CMK (cell line): ENCODE measurements at regions not wholly inside any gene's neighbourhood (a gene's known extent, or its start where the extent isn't known, plus 50 kb on each side); places are given as distances from the start of the nearest gene placed in this dataset.

Experiments
- DNase-seq: peaks from one replicate; pipeline ENCODE4 v3.0.0-alpha.2; 2010; ENCODE audit warnings: low read depth

- DNase-seq: no peak
These were observed 613.6 kb upstream of the KLF4 start for GRCh38 chr9:108103046-108103693.

DNA sequence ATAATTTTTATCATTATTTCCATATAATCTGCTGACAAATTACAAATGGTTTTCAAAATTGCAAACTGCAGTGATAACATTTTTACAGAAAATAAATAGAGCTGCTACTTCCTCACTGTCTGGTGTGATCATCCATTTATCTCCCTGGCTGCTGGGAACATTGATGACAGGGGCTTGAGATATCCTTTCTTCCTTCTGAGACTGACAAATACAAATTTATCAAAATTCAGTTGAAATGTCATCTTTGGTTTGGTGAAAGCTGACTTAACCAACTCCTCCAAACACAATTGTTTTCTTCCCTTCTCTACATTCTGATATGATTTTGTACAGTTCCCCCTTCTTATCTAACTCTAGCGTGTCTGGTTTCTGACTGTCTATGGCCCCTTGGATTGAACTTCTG lies 611.8 kb upstream of the KLF4 start:
- no peak for DNase-seq

DNA sequence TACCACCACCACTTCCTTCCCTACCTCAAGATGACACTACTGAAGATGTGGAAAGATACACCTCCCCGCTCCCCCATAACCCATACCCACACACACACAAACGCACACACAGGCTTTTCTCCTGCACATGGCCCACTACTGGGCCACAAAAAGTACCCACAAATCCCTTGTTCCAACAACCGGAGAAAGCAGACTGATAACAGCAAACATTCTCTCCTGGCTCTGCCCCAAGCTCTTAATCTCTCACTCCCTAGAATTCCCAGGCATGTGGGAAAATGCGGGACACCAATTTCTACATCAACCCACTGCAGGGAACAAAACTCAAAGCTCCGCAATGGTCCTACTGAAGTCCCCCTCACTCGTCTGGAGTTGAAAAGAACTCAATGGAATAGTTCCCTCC lies 611.0 kb upstream of the KLF4 start:
- no peak for DNase-seq

GRCh38 chr9:108099854-108100253 lies 610.3 kb upstream of the KLF4 start:
- DNase-seq: no peak

DNA sequence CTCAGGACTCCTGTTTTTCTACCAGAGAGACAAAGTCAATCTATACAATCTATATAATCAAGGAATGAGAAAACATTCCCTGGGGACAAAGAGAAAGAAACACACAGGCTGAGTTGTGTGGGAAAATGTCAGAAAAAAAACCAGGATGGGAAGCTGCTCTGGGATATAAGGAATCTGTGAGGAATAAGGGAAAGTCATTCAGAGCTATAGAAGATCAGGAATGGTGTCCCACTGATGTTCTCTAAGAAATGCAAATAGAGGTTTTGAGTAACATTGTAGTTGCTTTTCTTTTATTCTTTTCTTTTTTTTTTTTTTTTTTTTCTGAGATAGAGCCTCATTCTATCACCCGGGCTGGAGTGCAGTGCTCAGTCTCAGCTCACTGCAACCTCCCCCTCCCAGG lies 605.9 kb upstream of the KLF4 start:
- no peak for DNase-seq

DNA sequence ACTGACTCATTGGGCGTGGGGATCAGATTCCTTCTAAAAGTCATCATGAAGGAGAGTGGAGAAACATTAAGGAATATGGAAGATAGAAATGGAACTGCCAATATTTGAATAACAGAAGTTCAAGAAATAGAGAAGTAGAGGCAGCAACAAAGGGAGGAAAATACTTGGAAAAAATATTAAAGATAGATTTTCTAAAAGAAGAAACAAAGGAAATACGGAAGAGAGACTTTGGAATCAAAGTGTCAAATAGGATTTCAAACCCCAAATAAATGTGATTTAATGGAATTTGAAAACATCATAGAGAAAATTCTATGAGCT lies 605.1 kb upstream of the KLF4 start:
- no peak for DNase-seq

DNA sequence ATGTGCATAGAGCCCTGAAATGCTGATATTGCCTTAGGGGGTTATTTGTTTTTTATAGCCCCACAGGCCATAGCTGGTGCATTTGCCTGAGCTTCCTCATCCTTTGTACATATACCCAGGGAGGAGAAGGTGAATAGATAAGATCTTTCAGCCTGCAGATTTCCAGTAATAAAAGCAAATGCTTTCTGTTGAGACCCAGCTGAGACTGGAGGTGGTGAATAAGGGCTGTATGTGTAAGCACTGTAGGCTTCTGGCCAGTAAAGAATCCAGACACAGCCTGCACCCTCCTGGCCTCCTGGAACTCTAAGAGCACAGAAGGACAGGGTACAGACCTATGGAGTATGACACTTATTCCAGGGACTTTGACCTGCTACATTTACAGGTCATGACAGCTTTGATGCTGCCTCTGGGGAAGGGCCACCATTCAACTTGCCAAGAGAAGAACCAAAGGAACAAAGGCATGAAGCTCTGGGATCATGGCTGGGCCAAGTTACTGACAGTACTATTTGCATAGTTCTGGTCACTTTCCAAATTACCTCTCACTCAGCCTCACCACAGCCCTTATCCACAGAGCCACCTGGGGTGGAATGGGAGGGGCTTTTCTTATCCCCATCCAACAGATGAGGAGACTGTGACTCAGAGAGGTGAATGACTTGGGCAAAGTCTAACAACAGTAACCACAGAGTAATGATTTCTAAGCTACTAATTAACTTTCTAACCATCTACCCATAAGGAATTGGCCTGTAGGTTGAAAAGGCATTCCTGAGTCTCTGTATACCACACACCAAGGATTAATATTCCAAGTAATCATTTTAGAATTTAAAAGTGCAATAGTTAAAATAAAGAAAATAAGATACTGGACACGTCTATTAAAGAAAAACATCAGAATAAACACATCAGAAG lies 604.5 kb upstream of the KLF4 start:
- no peak for DNase-seq

DNA sequence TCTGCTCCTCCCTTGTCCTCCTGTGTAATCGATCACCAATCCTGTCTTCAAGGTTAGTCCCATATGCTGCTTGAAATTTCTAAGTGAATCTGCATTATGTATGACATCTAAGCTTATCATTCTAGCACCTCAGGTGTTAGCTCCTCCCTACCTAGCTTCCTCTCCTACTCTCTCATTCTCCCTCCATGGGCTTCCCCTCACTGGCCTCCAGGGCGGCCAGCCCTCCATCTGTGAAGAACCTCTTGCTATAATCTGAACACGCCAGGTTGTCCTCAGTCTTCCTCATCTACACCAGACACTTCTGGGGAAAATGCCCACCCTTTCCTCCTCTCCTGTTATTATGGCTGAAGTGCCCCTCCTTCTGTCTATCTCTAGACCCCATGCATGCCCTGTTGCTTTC lies 599.3 kb upstream of the KLF4 start:
- no peak for DNase-seq

- no peak for DNase-seq
These were observed 598.2 kb upstream of the KLF4 start for GRCh38 chr9:108087781-108088180.

GRCh38 chr9:108086624-108087023 lies 597.1 kb upstream of the KLF4 start:
- no peak for DNase-seq

GRCh38 chr9:108085294-108085693 lies 595.7 kb upstream of the KLF4 start:
- DNase-seq: no peak

DNA sequence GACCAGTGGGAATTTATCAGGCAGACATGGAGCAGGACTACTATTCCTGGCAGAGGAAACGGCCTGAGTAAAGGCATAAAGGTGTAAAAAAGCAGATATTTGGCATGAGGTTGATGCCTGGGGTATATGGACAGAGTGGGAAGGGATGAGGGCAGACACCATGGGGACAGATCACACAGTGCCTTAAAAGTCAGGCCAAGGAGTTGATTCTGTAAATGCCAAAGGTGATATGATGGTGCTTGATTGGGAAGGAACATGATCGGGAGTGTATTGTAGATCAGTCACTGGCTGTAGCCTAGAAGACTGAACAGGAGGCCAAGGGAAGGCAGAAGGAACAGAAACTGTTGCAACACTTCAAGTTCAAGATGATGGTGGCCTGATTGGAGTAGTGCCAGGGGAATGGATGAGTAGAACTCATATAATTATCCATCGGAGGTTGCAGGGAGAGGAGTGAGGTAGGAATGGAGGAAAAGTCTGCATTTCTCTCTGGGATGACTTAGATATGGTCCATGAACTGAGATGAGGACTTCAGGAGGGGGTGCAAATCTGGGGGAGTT lies 594.3 kb upstream of the KLF4 start:
- no peak for DNase-seq

GRCh38 chr9:108083160-108083750 lies 593.7 kb upstream of the KLF4 start:
- DNase-seq: no peak

GRCh38 chr9:108081112-108081511 lies 591.5 kb upstream of the KLF4 start:
- no peak for DNase-seq

DNA sequence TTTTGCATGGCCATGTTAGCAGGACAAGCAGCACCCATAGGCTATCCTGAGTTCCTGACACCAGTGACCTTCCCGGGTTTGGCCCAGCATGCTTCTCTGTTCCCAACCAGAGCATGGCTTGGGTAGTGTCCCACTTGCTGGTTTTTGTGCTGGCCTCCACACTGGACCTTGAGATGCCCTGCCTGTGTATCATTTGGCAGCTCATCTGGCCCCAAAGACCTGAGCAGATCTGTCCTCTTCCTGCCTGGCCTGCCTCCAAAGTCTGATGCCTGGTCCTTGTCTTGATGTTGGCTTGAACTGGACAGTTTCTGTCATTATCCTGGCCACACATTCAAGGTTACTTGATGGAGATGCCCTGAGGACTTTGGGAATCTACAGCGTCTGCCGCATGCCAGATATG lies 590.7 kb upstream of the KLF4 start:
- DNase-seq: no peak

DNA sequence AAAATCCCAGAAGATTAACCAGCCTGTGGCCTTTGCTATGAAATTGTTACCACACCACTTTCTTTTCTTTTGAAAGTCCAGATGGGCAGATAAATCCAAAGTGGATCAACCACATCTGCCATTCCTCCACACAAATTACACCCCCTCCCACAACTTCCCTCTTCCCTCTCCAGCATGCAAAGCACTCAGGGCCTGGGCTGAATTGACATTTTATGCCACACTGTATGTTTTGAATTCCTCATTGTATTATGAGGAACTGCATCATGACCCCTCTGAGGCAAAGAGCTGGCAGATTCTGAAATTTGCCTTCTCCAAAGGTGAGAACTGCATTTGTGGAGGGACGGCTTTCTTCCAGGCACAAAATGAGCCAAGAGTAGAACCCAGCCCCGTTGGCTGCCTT lies 589.2 kb upstream of the KLF4 start:
- no peak for DNase-seq

DNA sequence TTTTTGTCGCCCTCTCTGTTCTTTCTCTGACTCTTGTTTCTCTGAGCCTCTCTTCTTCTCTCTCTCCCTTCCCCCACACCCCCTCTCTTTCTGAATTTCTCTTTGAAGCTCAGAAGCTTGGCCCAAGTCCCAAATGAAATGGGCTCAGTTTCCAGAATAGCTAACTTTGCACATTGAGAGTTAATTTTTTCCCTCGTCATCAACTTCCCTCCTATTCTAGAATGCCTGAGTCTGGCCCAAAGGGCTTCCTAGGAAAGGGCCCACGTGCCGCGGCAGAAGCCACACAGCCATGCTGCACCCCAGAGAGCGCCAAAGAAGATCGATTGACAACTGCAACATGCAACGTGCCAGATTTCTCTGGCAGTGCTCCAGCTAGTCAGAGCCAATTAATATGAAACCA lies 588.8 kb upstream of the KLF4 start:
- no peak for DNase-seq

DNA sequence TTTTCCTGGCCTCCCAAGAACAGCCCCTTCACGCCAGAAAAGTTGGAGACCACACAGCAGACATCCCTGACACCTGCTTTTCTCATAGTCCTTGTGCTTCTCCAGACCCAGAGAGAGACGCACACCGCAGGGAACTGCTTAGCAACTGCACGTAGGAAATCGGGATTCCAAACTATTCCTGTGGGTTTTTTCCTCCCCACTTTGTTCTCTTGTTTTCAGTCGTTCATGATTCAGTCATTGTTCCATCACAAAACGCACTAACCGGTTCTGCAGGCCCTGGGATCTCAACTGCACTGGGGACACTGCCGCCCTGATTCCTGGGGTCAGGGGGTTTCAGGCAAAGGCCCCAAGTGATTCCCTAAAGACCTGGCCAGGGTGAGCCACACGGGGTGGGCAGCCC lies 588.0 kb upstream of the KLF4 start:
- no peak for DNase-seq

- DNase-seq: no peak
These were observed 585.3 kb upstream of the KLF4 start for GRCh38 chr9:108074900-108075299.

DNA sequence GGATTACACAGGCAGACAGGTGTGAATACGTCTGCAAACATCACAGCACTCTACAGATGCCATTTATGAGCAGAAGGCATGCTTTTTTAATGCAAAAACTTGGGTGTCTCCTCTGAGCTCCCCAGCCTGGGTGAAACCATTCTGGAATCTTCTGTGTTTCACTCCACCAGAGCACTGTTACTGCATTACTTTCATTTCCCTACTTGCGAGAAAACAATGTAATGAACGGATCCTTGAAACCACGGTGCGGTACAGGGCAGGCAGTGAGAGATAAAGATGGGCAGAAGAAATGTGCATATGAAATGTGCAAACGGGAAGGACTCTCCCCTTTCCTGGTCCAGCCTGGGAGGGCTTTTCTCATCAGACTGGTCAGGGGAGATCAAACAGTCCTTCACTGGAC lies 584.3 kb upstream of the KLF4 start:
- DNase-seq: no peak

GRCh38 chr9:108072740-108073139 lies 583.2 kb upstream of the KLF4 start:
- DNase-seq: no peak

DNA sequence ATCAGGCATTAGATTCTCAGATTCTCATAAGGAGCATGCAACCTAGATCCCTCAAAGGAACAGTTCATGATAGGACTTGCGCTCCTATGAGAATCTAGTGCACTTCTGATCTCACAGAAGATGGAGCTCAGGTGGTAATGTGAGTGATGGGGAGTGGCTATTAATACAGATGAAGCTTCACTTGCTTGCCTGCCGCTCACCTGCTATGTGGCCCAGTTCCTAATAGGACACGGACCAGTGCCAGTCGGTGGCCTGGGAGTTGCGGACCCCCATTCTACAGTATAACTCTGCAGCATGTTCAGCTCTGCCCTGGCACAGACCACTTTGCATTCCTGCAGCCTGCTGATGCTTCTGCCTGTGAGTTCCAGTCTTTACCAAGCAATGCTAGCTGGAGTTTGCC lies 581.3 kb upstream of the KLF4 start:
- DNase-seq: no peak

DNA sequence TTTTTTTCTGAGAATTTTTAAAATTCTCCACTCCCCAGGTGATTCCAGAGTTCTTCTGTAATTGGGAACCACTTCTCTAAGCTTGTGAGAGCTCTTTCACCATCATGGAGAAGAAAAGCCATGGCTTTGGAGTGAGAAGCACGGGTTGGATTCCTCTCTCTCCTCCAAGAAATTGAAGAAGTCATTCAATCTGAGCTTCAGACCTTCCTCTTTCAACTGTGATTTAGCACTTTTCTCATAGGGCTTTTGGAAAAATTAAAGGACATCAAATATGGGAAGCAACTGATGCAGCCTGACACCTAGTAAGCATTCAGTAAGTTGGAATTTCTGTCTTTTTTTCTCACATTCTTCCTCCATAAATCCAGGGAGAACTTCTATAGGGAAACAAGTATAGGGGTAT lies 580.4 kb upstream of the KLF4 start:
- no peak for DNase-seq
